Coronary artery (tissue), 2 donors: ENCODE measurements at regions not wholly inside any gene's neighbourhood (a gene's known extent, or its start where the extent isn't known, plus 50 kb on each side); places are given as distances from the start of the nearest gene placed in this dataset.

Experiments used
- DNase-seq: peaks from one replicate; pipeline ENCODE4 v3.0.0-alpha.2; 2017; ENCODE audit warnings: low spot score
- H3K27ac ChIP-seq, 2 donors: fragments of 200-600 bp; sonication (generic); one replicate each; pipeline ENCODE4 v1.5.1; 2016 to 2019
- H3K4me3 ChIP-seq: fragments of 200-600 bp; sonication (generic); 2 replicates; pipeline ENCODE4 v1.5.1; 2016; ENCODE audit warnings: mild to moderate bottlenecking, moderate library complexity
- TF ChIP-seq, protein P1 (sequence below): fragments of 200-600 bp; sonication (generic); IDR thresholded peaks from one replicate; pipeline ENCODE4 v1.5.1; 2019; ENCODE audit warnings: antibody characterized with exemption

GRCh38 chr4:112752061-112752460 lies 115.1 kb downstream of the LARP7 start:
- TF ChIP-seq, protein P1, sequence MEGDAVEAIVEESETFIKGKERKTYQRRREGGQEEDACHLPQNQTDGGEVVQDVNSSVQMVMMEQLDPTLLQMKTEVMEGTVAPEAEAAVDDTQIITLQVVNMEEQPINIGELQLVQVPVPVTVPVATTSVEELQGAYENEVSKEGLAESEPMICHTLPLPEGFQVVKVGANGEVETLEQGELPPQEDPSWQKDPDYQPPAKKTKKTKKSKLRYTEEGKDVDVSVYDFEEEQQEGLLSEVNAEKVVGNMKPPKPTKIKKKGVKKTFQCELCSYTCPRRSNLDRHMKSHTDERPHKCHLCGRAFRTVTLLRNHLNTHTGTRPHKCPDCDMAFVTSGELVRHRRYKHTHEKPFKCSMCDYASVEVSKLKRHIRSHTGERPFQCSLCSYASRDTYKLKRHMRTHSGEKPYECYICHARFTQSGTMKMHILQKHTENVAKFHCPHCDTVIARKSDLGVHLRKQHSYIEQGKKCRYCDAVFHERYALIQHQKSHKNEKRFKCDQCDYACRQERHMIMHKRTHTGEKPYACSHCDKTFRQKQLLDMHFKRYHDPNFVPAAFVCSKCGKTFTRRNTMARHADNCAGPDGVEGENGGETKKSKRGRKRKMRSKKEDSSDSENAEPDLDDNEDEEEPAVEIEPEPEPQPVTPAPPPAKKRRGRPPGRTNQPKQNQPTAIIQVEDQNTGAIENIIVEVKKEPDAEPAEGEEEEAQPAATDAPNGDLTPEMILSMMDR = no peak
- Histone ChIP-seq H3K27ac (no peak overlapping the region), H3K4me3 (no peak overlapping the region)
- no peak for DNase-seq

- TF ChIP-seq, protein P1 = no peak
- Histone ChIP-seq H3K4me3 (no peak overlapping the region), H3K27ac (no peak overlapping the region)
- no peak for DNase-seq
Observed at GRCh38 chr4:112752510-112752909, 115.6 kb downstream of the LARP7 start.

DNA sequence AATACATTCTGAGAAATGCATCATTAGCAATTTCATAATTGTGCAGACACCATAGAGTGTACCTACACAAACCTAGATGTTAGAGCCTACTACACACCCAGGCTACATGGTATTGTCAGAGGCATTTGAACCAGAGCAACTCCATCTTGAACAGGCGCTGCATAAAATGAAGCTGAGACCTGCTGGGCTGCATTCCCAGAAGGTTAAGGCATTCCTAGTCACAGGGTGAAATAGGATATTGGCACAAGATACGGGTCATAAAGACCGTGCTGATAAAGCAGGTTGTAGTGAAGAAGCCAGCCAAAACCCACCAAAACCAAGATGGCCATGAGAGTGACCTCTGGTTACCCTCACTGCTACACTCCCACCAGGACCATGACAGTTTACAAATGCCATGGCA lies 116.4 kb downstream of the LARP7 start:
- Histone ChIP-seq H3K27ac (no peak overlapping the region), H3K4me3 (no peak overlapping the region)
- TF ChIP-seq, protein P1 = no peak
- DNase-seq = no peak

GRCh38 chr4:112759313-112759712 lies 122.4 kb downstream of the LARP7 start:
- no peak for DNase-seq
- TF ChIP-seq, protein P1 = no peak

DNA sequence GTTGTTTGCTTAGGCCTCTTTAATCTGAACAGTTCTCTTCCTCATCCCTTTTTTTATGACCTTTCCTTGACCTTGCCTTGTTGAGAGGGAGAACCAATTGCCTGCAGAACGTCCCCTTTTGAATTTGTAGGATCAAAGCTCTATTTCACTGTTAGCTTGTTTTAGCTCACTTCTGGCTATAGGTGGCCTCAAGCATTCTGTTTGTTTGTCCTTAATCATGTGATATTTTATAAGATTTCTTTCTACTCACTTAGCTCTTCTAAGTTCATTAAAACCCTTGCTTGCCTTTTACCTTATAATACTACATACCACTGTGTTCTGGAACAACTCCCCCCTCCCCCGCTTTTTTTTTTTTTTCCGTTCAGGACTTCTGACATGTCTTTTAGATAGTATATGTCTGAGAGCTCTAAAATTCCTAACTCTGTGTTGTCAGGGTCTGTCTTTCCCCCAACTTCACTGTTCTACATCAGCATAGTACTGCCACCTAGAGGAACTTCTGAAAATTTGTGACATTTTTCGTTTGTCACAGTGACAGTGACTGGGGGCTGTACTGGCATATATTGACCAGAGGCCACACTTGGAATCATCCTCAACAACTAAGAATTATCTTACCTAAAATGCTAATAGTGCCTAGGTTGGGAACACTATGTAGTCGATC lies 128.5 kb downstream of the LARP7 start:
- H3K27ac ChIP-seq = no peak overlapping the region
- no peak for DNase-seq
- TF ChIP-seq, protein P1 = no peak

More at GRCh38 chr4:112759313-112759712, 122.4 kb downstream of the LARP7 start:
- Histone ChIP-seq H3K4me3 (no peak overlapping the region), H3K27ac (no peak overlapping the region)

GRCh38 chr4:112766422-112766821 lies 129.5 kb downstream of the LARP7 start:
- Histone ChIP-seq H3K27ac (no peak overlapping the region), H3K4me3 (no peak overlapping the region)
- no peak for DNase-seq
- TF ChIP-seq, protein P1 = no peak

More for the DNA sequence above, 128.5 kb downstream of the LARP7 start:
- H3K4me3 ChIP-seq = no peak overlapping the region

- H3K4me3 ChIP-seq = no peak overlapping the region
- no peak overlapping the region for H3K27ac ChIP-seq
- TF ChIP-seq, protein P1 = no peak
- no peak for DNase-seq
Observed at GRCh38 chr4:112767386-112767785, 130.4 kb downstream of the LARP7 start.
